A673 (cell line): ENCODE measurements at regions not wholly inside any gene's neighbourhood (a gene's known extent, or its start where the extent isn't known, plus 50 kb on each side); places are given as distances from the start of the nearest gene placed in this dataset.

Experiments used
- EZH2 ChIP-seq: fragments of 200-600 bp; sonication (generic); IDR thresholded peaks from 2 replicates; pipeline ENCODE4 v1.6.1; 2017; ENCODE audit warnings: borderline replicate concordance, low read depth, mild to moderate bottlenecking, mixed read lengths, antibody characterized with exemption, low read length; ENCODE audit not compliant: poor library complexity, severe bottlenecking
- TF ChIP-seq, protein P1 (sequence below): fragments of 300-800, 200-600 bp; sonication (generic); conservative IDR thresholded peaks from 2 replicates; pipeline ENCODE4 v1.5.1; 2017; ENCODE audit warnings: low read depth, mild to moderate bottlenecking, antibody characterized with exemption, low read length, moderate library complexity, mixed read lengths

DNA sequence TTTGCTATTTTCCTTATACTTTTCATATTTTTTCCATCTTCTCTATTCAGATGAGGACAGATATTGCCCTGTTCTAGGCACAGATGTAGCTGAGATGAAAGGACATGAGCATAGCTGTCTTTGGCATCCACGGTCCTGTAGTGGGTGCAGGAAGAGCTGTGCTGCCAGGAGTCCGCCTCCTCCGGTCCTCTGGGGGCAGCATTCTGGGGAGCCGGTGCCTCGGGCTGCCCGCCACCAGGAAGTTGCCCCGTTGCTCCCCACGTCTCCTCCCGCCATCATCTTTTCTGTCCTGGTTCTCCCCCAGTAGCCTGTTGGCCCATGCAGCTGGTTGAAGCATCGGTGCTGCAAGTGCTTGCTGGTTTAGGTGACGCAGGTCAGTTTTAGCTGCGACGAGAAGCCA, 170.0 kb upstream of the IRX4 start:
- TF ChIP-seq, protein P1, sequence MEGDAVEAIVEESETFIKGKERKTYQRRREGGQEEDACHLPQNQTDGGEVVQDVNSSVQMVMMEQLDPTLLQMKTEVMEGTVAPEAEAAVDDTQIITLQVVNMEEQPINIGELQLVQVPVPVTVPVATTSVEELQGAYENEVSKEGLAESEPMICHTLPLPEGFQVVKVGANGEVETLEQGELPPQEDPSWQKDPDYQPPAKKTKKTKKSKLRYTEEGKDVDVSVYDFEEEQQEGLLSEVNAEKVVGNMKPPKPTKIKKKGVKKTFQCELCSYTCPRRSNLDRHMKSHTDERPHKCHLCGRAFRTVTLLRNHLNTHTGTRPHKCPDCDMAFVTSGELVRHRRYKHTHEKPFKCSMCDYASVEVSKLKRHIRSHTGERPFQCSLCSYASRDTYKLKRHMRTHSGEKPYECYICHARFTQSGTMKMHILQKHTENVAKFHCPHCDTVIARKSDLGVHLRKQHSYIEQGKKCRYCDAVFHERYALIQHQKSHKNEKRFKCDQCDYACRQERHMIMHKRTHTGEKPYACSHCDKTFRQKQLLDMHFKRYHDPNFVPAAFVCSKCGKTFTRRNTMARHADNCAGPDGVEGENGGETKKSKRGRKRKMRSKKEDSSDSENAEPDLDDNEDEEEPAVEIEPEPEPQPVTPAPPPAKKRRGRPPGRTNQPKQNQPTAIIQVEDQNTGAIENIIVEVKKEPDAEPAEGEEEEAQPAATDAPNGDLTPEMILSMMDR = no peak
- TF ChIP-seq EZH2 = no peak
